ENCODE measurements at regions not wholly inside any gene's neighbourhood (a gene's known extent, or its start where the extent isn't known, plus 50 kb on each side); places are given as distances from the start of the nearest gene placed in this dataset.
"Not testable (repeated sequence)": the region's sequence is repeated elsewhere in the genome, so short reads cannot be mapped to it uniquely, and the experiment has no call there.

DNA sequence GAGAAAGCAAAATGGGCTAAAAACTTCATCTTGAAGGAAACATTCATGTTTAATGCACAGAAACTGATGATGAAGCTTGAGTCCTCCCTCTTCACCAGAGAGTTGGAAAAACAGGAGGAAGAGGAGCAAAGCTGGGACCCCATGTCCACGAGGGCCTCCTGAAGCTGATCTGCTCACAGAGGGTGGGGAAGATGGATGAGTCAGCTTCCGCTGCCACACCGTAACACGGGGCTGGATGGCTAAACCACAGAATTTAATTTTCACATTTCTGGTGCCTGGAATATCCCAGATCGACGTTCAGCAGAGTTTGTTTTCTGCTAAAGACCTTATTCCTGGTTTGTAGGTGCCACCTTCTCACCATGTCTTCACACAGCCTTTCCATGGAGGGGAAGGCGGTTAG, 634.4 kb downstream of the RPIA start:
- TF ChIP-seq POLR2A (IDR thresholded peaks at IDR 0.05), result not testable (repeated sequence)
- TF ChIP-seq, protein P1, sequence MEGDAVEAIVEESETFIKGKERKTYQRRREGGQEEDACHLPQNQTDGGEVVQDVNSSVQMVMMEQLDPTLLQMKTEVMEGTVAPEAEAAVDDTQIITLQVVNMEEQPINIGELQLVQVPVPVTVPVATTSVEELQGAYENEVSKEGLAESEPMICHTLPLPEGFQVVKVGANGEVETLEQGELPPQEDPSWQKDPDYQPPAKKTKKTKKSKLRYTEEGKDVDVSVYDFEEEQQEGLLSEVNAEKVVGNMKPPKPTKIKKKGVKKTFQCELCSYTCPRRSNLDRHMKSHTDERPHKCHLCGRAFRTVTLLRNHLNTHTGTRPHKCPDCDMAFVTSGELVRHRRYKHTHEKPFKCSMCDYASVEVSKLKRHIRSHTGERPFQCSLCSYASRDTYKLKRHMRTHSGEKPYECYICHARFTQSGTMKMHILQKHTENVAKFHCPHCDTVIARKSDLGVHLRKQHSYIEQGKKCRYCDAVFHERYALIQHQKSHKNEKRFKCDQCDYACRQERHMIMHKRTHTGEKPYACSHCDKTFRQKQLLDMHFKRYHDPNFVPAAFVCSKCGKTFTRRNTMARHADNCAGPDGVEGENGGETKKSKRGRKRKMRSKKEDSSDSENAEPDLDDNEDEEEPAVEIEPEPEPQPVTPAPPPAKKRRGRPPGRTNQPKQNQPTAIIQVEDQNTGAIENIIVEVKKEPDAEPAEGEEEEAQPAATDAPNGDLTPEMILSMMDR (IDR thresholded peaks at IDR 0.05 in 4 of 5, conservative IDR thresholded peaks at IDR 0.05 in 1 of 5), result not testable (repeated sequence)

Measured in gastrocnemius medialis (tissue), 4 donors.